DMS114 treated with DMSO at 0.1 percent for 48 hours (cell line): ENCODE measurements at regions not wholly inside any gene's neighbourhood (a gene's known extent, or its start where the extent isn't known, plus 50 kb on each side); places are given as distances from the start of the nearest gene placed in this dataset.
"Not testable (repeated sequence)": the region's sequence is repeated elsewhere in the genome, so short reads cannot be mapped to it uniquely, and the experiment has no call there.

ENCODE experiments used
- DNase-seq: peaks from one replicate; lab custom pipeline; 2025; ENCODE audit not compliant: unreplicated experiment; lab: John Stamatoyannopoulos, UW

DNA sequence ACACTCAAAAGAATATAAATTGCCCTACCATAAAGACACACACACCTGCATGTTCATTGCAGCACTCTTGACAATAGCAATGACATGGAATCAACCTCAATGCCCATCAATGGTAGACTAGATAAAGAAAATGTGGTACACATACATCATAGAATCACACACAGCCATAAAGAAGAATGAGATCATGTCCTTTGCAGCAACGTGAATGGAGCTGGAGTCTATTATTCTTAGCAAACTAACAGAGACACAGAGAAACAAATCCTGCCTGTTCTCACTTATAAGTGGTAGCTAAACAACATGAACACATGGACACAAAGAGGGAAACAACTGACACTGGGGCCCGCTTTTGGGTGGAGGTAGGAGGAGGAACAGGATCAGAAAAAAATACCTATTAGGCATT is 2062.2 kb upstream of the CDH6 start:
- no peak for DNase-seq

DNA sequence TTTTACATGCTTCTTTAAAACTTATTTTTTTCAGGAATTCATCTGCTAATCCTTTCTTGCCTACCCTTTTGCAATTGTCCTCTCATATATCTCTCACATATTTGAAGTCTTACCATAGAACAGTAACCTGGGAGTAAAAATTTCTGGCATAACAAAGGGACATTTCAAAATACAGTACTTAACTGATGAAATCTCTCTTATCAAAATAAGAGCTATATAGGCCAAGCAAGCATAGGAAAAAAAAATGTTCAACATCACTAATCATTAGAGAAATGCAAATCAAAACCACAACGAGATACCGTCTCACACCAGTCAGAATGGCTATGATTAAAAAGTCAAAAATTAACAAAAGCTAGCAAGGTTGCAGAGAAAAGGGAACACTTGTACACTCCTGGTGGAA is 2062.7 kb upstream of the CDH6 start:
- no peak for DNase-seq

DNA sequence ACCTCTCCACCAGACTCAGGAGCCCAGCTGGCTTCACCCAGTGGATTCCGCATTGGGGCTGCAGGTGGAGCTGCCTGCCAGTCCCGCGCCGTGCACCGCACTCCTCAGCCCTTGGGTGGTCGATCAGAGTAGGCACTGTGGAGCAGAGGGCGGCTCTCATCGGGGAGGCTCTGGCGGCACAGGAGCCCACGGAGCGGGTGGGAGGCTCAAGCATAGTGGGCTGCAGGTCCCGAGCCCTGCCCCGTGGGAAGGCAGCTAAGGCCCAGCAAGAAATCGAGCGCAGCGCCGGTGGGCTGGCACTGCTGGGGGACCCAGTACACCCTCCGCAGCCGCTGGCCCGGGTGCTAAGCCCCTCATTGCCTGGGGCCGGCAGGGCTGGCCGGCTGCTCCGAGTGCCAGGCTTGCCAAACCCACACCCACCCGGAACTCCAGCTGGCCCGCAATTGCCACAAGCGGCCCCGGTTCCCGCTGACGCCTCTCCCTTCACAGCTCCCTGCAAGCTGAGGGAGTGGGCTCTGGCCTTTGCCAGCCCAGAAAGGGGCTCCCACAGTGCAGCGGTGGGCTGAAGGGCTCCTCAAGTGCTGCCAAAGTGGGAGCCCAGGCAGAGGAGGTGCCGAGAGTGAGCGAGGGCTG is 2065.8 kb upstream of the CDH6 start:
- DNase-seq = not testable (repeated sequence)

DNA sequence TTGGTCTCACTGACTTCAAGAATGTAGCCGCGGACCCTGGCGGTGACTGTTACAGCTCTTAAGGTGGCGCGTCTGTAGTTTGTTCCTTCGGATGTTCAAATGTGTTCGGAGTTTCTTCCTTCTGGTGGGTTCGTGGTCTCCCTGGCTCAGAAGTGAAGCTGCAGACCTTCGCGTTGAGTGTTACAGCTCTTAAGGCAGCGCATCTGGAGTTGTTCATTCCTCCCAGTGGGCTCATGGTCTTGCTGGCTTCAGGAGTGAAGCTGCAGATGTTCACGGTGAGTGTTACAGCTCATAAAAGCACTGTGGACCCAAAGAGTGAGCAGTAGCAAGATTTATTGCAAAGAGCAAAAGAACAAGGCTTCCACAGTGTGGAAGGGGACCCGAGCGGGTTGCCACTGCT is 2067.0 kb upstream of the CDH6 start:
- not testable (repeated sequence) for DNase-seq

DNA sequence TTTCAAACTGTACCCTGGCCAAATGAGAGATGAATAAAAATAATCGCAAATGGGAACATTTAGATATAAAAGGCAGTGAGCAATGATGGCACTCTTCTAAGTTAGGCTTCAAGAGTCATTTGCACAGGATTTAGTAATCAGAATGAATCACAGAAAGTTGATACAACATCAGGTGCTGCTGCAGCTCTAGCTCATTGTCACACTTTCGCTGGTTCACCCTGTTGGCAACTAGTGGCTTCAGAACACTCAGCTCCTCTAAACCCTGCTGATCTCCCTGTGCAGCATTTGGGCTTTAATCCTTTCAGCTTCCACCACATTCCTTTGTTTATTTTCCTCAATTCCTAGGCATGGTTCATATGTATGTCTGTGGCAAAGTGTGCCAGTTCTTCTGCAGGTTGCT is 2071.2 kb upstream of the CDH6 start:
- DNase-seq = no peak

DNA sequence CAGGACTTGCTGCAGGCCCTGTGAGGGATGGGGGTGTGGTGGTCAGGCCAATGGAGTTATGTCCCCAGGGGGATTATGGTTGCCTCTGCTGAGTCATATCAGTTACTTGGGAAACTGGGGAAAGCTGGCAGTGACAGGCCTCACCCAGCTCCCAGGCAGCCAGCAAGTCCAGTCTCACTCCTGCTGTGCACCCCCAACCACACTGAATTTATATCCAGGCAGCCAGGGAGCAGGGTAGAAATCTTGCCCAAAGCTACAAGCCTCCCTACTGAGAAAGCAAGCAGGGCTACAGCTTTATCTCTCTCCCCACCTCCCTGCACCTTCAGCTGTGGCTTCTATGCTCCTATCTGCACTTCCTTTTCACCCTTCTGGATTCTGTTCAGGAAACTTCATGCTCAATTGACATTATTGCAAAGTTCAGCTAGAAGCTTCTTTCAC is 2076.0 kb upstream of the CDH9 start:
- no peak for DNase-seq

DNA sequence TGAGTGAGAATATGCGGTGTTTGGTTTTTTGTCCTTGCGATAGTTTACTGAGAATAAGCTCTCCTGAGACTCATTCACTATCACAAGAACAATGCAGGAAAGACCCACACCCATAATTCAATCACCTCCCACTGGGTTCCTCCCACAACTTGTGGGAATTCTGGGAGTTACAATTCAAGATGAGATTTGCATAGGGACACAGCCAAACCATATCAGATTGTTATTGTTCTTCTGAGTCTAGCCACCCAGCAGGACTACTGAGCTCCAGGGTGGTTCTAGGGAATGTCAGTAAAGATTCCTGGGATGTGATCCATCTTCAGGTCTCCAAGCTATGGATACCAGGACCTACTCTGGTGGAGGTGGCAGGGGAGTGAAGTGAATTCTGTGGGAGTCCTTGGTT is 2075.1 kb upstream of the CDH9 start:
- DNase-seq = no peak

DNA sequence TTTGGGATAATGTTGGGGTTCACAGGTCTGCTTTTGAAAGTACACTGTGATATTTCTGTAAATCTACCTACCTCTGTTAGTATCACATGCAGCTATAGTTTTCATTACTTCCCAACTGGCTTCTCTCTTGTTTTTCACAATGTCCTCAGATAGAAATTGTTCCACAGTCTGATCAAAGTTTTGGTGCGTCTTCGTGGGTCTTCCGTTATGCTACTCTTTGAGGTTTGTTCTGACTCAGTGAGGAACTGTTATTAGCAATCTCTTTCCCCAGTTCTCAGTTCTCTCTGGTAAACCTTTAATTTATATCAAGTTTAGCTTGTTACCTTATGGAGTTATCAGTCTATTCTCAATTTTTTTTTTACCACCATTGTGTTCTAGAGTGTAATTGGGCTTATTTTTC is 2061.2 kb upstream of the CDH9 start:
- DNase-seq = no peak

DNA sequence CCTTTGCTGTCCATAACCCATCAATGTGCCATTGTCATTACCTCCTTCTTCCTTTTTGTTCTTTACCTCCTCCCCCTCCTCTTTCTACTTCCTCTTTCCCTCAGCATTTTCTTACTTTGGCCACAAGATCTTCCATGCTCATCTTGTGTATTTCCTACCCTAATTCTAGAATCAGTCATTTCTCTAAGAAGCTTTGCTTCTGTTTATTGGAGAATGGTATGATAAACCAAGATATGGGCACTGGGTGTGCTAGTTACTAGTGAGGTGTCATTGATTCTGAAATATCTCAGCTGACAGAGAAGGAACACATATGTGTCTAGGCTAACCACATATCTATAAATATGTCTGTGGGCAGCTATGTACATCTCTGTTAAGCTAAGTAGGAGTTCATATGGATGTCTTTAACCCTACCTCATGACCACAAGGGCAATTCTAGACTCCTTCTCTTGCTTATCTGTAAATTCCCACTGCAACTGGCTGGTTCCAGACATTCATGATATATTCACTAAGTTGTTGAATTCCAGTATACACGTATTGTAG is 2051.3 kb upstream of the CDH9 start:
- DNase-seq = no peak

DNA sequence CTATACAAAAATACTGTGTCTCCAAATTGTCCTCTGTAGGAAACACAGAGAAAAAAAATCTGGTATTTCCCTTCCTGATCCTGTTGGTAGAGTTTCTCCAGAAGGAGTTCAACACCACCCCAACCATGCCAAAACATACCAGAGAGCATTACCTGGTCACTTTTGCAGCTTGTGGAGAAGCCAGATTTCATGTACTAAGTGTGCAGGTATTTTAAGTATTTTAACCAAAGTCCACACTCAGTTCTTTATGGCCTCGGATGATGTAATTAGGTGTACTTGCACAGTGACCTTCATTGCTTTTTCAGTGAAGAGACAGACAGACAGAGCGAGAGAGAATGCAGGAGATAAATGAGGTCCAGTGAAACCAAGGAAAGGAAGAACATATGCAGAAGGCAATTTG is 2046.8 kb upstream of the CDH9 start:
- no peak for DNase-seq

DNA sequence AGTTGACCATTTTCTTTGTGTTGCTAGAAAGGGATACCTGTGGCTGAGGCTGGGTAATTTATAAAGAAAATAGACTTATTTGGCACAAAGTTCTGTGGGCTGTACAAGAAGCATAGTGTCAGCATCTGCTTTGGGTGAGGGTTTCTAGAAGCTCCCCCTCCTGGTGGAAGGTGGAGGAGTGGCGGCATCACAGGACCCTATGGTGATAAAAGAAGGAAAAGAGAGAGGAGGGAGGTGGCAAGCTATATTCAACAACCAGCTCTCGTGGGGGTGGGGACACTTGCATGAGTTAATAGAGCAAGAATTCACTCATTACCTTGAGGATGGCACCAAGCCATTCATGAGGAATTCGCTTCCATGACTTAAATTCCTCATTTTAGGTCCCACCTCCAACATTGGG is 2041.4 kb upstream of the CDH9 start:
- DNase-seq = no peak

DNA sequence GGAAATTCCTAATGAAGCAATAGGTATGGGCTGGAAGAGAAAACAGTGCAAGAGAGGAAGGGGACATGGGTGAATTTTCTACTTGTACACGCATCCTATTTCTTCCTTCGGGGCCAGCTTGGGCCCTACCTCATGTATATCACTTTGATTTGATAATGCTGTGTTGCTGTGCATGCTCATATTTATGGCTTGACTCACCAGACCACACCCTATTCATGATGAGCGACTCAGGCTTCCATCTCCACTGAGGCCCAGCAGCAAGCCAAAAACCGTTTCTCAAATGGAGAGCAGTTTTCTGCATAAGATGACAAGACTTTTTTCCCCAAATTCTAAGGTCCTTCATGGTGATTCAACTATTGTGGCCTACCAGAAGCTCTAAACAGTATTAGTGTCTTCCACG is 2039.1 kb upstream of the CDH9 start:
- no peak for DNase-seq

DNA sequence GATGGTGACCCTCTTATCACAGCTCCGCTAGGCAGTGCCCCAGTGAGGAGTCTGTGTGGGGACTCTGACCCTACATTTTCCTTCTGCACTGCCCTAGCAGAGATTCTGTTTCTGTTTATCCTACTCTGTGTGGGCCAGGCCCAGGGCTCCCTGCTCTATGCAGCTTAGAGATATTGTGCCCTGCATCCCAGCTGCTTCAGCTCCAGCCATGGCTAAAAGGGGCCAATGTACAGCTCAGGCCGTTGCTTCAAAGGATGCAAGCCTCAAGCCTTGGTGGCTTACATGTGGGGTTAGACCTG is 2030.7 kb upstream of the CDH9 start:
- DNase-seq = no peak

DNA sequence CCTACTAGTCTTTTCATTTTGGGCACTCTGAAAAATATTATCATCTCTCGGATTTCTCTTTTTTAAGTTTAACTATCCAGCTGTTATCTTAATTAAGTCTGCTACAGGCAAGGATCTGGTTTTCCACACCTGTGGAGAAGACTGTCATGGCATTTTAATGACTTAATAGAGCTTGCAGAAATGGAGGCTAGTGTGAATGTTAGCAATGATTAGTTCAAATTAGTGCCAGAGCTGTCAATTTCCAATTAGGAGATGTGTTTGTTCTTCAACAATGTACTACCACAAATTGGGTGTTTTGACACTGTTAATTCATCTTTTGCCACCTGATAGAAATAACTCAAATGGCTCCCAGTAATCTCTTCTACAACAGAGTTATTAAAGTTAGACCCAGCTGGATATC is 2023.0 kb upstream of the CDH9 start:
- no peak for DNase-seq

DNA sequence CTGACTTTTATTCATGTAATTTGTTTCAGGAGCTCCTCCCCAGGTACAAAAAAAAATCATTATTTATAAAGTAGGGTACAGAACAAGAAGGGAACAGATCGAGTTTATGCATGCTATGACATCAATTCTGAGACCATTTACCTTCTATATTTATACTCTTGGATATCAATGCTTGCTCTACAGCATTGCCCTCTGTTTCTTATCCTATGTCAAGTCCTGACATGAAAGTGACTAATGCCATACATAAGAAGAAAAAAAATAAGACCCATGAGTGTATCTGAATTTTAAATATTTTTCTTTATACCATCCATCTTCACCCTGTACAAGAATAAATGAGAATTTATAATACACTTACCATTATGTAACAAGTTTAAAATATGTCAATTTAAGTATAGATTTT is 2016.3 kb upstream of the CDH9 start:
- DNase-seq = no peak

DNA sequence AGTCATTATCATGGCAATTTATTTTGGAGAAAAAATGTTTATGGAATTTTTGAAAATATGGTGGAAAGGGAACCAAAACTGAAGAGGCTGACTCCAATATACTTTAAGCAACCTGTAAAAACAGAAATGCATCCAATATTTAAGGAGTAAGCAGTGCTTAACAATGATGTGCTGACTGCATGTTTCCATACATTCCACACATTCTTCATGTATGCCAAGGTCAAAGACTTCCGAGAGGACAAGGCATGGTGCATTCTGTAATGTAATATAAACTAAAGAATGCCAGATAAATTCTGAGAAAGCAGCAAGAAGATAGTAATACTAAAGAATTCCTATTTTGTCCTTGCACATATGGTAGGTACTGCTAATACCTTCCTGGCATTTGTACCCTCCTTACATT is 2015.9 kb upstream of the CDH9 start:
- no peak for DNase-seq

DNA sequence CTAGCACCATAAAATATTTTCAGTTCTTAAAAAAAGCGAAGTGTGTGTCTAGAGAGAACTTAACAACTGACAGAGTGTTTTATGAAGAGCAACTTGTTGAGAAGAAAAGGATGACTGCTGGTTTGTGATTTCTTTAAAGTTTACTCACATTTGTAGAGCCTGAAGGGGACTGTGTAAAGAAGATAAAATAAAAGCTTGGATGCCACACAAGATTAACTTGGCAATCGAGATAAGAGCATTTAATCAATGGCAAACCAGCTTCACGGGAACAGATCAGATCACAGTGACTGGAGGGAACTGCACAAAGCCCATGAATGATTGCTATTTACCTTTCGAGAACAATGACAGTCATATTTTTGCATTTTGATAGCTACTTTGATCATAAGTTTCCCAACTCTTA is 2013.1 kb upstream of the CDH9 start:
- DNase-seq = no peak

DNA sequence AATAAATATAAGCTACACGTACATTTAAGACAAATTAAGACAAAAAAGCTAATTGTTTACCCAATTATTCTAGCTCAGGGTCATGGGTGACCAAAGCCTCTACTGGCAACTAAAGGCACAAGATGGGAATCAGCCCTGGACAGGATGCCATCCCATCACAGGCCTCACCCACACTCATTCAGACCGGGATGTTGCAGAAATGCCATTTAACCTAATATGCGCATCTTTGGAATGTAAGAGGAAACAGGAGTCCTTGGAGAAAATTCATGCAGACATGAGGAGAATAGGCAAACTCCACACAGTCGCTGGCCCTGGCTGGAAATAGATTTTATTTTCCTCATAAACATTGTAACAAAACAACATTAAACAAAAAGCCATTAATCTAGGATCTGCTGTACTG is 2003.8 kb upstream of the CDH9 start:
- DNase-seq = no peak

DNA sequence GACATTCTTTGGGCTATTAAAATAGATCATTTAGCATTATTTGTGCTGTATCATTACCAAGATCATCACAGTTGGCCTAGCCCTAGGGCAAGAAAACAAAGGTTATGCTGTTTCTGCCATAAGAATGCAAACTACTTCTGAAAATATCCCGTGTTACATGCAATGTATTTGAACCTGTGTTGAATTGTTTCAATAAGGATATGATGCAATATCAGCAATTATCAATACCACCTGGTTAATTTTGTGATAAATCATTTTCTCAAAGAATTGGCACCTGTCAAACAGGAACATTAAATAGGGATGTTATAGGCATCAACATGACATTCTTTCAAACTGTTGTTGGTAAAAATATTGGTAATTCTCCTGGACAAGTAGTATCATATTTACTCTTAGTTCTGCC is 2002.0 kb upstream of the CDH9 start:
- no peak for DNase-seq

DNA sequence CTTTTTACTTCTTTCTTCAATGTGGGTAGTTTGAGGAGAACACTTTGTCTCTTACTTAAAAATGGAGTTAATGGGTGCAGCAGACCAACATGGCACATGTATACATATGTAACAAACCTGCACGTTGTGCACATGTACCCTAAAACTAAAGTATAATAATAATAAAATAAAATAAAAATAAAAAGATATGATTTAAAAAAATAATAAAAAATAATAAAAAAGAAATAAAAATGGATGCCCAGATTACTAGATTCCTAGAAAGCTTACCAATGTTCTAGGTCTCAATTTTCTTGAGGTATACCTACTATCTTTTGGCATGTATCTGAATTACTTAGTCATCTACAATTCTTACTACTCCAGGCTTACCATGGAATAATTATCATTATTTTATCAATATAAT is 2001.6 kb upstream of the CDH9 start:
- DNase-seq = no peak

DNA sequence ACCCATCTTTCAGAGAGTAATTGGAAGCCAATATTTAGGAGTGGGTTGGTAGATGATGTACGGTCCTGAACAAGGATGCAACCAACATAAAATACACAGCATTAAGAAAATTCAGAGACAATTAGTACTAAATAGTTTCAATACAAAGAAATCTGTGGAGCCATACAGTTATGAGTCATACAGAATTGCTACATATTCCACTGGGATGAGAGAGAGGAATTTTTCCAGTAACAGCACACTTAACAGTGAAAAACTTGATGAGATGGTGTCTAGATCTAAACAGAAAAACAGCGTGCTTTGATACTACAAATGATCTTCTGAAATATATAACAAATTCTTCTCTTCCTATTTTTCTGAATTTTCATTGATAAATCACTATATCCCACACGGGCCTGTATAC is 1999.3 kb upstream of the CDH9 start:
- no peak for DNase-seq

DNA sequence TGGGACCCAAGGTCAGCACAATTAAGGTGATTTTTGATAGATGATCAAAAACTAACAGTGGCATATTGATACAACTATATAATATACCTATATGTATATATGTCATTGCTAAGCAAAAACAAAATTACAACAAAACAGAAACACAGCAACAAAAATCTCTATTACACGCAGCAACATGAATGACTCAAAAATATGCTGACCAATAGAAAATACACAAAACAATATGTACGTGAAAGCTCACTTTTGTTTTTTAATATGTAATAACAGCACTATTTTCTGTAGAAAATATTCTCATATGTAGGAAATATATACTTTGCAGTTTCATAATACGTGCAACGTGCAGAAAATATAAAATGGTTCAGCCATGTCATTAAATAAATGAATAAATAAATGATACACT is 1985.7 kb upstream of the CDH9 start:
- DNase-seq = no peak

DNA sequence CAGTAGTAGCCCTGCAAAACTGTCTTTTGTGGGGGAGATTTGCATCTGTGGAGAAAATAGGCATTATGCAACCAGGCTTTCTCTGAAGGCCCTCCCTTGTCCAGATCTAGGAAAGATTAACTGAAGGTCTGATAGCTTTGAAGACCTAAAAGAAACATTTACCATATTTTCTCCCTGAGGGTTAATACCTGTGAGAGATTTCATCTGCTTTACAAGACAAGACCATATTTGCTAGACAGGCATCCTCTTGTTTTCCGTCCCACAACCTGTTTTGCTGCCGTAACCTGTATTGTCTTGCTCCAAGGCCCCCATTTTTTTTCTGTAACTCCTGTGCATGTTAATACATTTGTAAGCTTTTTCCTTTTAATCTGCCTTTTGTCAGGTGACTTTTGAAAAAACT is 1985.2 kb upstream of the CDH9 start:
- DNase-seq = no peak

DNA sequence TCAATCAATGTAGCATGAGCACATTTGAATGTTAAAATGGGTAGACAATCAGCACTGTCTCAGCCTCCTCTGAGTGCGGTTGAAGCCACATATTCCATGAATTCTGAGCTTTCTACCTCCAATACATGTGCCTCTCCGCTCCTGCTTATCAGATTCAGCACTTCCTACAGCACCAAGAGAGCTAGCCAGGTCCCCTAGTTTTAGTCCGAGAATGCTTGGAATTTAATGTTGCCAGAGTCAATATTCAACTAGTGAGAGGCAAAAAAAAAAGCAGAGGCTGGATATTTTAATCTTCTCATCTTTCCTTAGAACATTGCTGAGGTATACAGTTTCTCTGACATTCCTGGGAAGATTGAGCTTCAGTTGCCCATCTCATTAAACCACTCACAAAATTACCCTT is 1979.1 kb upstream of the CDH9 start:
- no peak for DNase-seq
